Caco-2 (cell line): ENCODE measurements at regions not wholly inside any gene's neighbourhood (a gene's known extent, or its start where the extent isn't known, plus 50 kb on each side); places are given as distances from the start of the nearest gene placed in this dataset.

Experiments
- BruUV-seq: library from RNA; stranded (reverse); fragments of 400-500 nt; replicated peaks from 2 replicates; lab custom pipeline; 2021; lab: Mats Ljungman, UMichigan
- CTCF ChIA-PET: fragments of 300-600 bp; sonication (Branson Sonifier 250); formaldehyde crosslinking; loops from one replicate; lab custom pipeline; 2022; ENCODE audit warnings: antibody characterized with exemption; lab: Charles Lee
- POLR2A ChIA-PET: fragments of 300-600 bp; sonication (Branson Sonifier 250); formaldehyde crosslinking; loops from one replicate; lab custom pipeline; 2022; ENCODE audit warnings: antibody characterized with exemption; lab: Charles Lee
- DNase-seq, 2 experiments: peaks; one replicate each; pipeline versions ENCODE4 v3.0.0 to v3.0.0-alpha.2; 2020 to 2022
- H3K27me3 ChIP-seq: replicated peaks from 2 replicates; pipeline ENCODE4 v1.6.0; 2011; ENCODE audit warnings: low read length; ENCODE audit not compliant: control insufficient read depth, insufficient read depth
- H3K36me3 ChIP-seq: 2 replicates; pipeline ENCODE4 v1.5.1; 2011; ENCODE audit warnings: low read length; ENCODE audit not compliant: control insufficient read depth, insufficient read depth
- H3K4me1 ChIP-seq: fragments of 250-450 bp; sonication (Bioruptor Pico); 2 replicates; pipeline ENCODE4 v1.5.1; 2020; ENCODE audit warnings: mild to moderate bottlenecking
- H3K4me3 ChIP-seq: 2 replicates; pipeline ENCODE4 v1.5.1; 2011; ENCODE audit warnings: low read depth, mild to moderate bottlenecking, control low read depth, low read length
- H3K9me3 ChIP-seq: fragments of 250-450 bp; sonication (Bioruptor Pico); 2 replicates; pipeline ENCODE4 v1.5.1; 2020; ENCODE audit warnings: mild to moderate bottlenecking, moderate library complexity
- H3K27ac Mint-ChIP-seq: one replicate; pipeline ENCODE4 v1.8.0; 2022; ENCODE audit warnings: mixed read lengths; ENCODE audit not compliant: unreplicated experiment
- H3K27me3 Mint-ChIP-seq: one replicate; pipeline ENCODE4 v1.8.0; 2022; ENCODE audit warnings: mixed read lengths; ENCODE audit not compliant: insufficient read depth, unreplicated experiment
- H3K36me3 Mint-ChIP-seq: one replicate; pipeline ENCODE4 v1.8.0; 2022; ENCODE audit warnings: mild to moderate bottlenecking, mixed read lengths; ENCODE audit not compliant: insufficient read depth, unreplicated experiment
- H3K4me1 Mint-ChIP-seq: one replicate; pipeline ENCODE4 v1.8.0; 2022; ENCODE audit warnings: low read depth, mixed read lengths; ENCODE audit not compliant: unreplicated experiment
- H3K4me3 Mint-ChIP-seq: one replicate; pipeline ENCODE4 v1.8.0; 2022; ENCODE audit warnings: mild to moderate bottlenecking, moderate library complexity, mixed read lengths; ENCODE audit not compliant: unreplicated experiment
- H3K9me3 Mint-ChIP-seq: one replicate; pipeline ENCODE4 v1.8.0; 2022; ENCODE audit warnings: mixed read lengths; ENCODE audit not compliant: unreplicated experiment
- intact Hi-C: fragments of 100-400 bp; cut with micrococcal nuclease; formaldehyde crosslinking; loops from one replicate; pipeline ENCODE4 v1.10.0; 2022; ENCODE audit not compliant: unreplicated experiment
- TF ChIP-seq, protein P1 (sequence below), 2 experiments: fragments of 200-600 bp in 1 of 2; IDR thresholded peaks; 1 replicate in 1 of 2; 2 replicates in 1 of 2; pipeline versions ENCODE4 v1.5.1 to v1.8.0; 2011 to 2022; ENCODE audit warnings: antibody characterized with exemption in 1 of 2, control low read depth in 1 of 2, inconsistent platforms in 1 of 2, low read depth in 1 of 2, low read length in 1 of 2, mild to moderate bottlenecking in 1 of 2, moderate library complexity in 1 of 2; ENCODE audit not compliant: insufficient read depth in 1 of 2, severe bottlenecking in 1 of 2, unreplicated experiment in 1 of 2

DNA sequence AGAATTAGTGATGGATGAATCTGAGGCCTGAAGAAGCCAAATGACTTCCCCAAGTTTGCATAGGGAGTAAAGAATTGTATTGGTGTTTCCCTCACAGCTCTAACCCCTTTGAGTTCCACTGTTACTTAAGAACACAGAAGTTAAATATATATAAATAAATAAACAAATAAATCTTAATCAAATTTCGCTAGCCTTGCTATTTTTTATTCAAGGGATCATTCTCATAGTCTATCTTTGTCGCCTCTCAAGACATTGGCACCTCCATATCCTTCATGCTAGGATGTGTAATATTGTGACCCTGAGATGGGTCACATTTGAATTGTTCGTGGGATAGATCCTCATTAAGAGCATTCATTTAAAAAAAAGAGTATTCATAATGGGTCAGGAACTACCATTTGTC, 121.3 kb upstream of the HNMT start:
- H3K4me1 Mint-ChIP-seq = no peaks in the 10 kb centered on the region
- DNase-seq = no peak
- BruUV-seq = no TSS peak
- H3K4me3 Mint-ChIP-seq = no peak overlapping the region
- Histone ChIP-seq H3K9me3 (0 out of 2 replicates have a peak, but pooled peaks cover 6% of the 10 kb centered on the region), H3K36me3 (no peaks in the 10 kb centered on the region), H3K4me3 (no peak overlapping the region), H3K4me1 (peaks cover 11% of the 10 kb centered on the region), H3K27me3 (no peaks in the 10 kb centered on the region)
- intact Hi-C loops = no loop called here
- H3K36me3 Mint-ChIP-seq = no peaks in the 10 kb centered on the region
- no peak overlapping the region for H3K27ac Mint-ChIP-seq
- CTCF ChIA-PET = no interaction called here
- no peaks in the 10 kb centered on the region for H3K27me3 Mint-ChIP-seq
- POLR2A ChIA-PET = no interaction called here
- TF ChIP-seq, protein P1, sequence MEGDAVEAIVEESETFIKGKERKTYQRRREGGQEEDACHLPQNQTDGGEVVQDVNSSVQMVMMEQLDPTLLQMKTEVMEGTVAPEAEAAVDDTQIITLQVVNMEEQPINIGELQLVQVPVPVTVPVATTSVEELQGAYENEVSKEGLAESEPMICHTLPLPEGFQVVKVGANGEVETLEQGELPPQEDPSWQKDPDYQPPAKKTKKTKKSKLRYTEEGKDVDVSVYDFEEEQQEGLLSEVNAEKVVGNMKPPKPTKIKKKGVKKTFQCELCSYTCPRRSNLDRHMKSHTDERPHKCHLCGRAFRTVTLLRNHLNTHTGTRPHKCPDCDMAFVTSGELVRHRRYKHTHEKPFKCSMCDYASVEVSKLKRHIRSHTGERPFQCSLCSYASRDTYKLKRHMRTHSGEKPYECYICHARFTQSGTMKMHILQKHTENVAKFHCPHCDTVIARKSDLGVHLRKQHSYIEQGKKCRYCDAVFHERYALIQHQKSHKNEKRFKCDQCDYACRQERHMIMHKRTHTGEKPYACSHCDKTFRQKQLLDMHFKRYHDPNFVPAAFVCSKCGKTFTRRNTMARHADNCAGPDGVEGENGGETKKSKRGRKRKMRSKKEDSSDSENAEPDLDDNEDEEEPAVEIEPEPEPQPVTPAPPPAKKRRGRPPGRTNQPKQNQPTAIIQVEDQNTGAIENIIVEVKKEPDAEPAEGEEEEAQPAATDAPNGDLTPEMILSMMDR (IDR thresholded peaks at IDR 0.05; ENCODE audit: insufficient read depth in 1 of 2, low read depth in 1 of 2, low read length in 1 of 2, severe bottlenecking in 1 of 2, unreplicated experiment in 1 of 2) = no peak
- H3K9me3 Mint-ChIP-seq = no peaks in the 10 kb centered on the region

GRCh38 chr2:137845422-137845821, 118.9 kb upstream of the HNMT start:
- Mint-ChIP-seq H3K36me3 (no peaks in the 10 kb centered on the region), H3K9me3 (no peaks in the 10 kb centered on the region), H3K4me3 (no peak overlapping the region), H3K4me1 (no peaks in the 10 kb centered on the region), H3K27me3 (no peaks in the 10 kb centered on the region), H3K27ac (no peak overlapping the region)
- POLR2A ChIA-PET = no interaction called here
- Histone ChIP-seq H3K9me3 (0 out of 2 replicates have a peak, but pooled peaks cover 6% of the 10 kb centered on the region), H3K4me3 (no peak overlapping the region), H3K4me1 (peaks cover 11% of the 10 kb centered on the region), H3K36me3 (no peaks in the 10 kb centered on the region), H3K27me3 (no peaks in the 10 kb centered on the region)
- BruUV-seq = no TSS peak
- intact Hi-C loops = no loop called here
- CTCF ChIA-PET = no interaction called here
- DNase-seq = no peak
- TF ChIP-seq, protein P1 (IDR thresholded peaks at IDR 0.05; ENCODE audit: insufficient read depth in 1 of 2, low read depth in 1 of 2, low read length in 1 of 2, severe bottlenecking in 1 of 2, unreplicated experiment in 1 of 2) = no peak

GRCh38 chr2:137846993-137847392, 117.3 kb upstream of the HNMT start:
- no peak overlapping the region for H3K27ac Mint-ChIP-seq
- H3K9me3 ChIP-seq = 0 out of 2 replicates have a peak, but pooled peaks cover 6% of the 10 kb centered on the region
- peaks cover under 1% of the 10 kb centered on the region for H3K4me1 Mint-ChIP-seq
- H3K36me3 ChIP-seq = no peaks in the 10 kb centered on the region
- H3K27me3 ChIP-seq = no peaks in the 10 kb centered on the region
- H3K4me3 ChIP-seq = no peak overlapping the region
- H3K27me3 Mint-ChIP-seq = no peaks in the 10 kb centered on the region
- peaks cover 11% of the 10 kb centered on the region for H3K4me1 ChIP-seq
- no peaks in the 10 kb centered on the region for H3K9me3 Mint-ChIP-seq
- no peak overlapping the region for H3K4me3 Mint-ChIP-seq
- POLR2A ChIA-PET = no interaction called here
- BruUV-seq = no TSS peak
- CTCF ChIA-PET = no interaction called here
- intact Hi-C loops = no loop called here
- DNase-seq = no peak
- H3K36me3 Mint-ChIP-seq = no peaks in the 10 kb centered on the region
- TF ChIP-seq, protein P1 (IDR thresholded peaks at IDR 0.05; ENCODE audit: insufficient read depth in 1 of 2, low read depth in 1 of 2, low read length in 1 of 2, severe bottlenecking in 1 of 2, unreplicated experiment in 1 of 2) = no peak
